ENCODE measurements at regions not wholly inside any gene's neighbourhood (a gene's known extent, or its start where the extent isn't known, plus 50 kb on each side); places are given as distances from the start of the nearest gene placed in this dataset.

- intact Hi-C loops (cut with DNase I; ENCODE audit: low total_unique reads) = no loop called here
- H3K27ac ChIP-seq = peak overlapping the region in 5 of 8 donors; percentile 17 to 68 (median 49)
- H3K36me3 ChIP-seq = no peaks in the 10 kb centered on the region
- TF ChIP-seq POLR2A (IDR thresholded peaks at IDR 0.05) (no peak), POLR2AphosphoS5 (IDR thresholded peaks at IDR 0.05) (no peak), CTCF (IDR thresholded peaks at IDR 0.05 in 8 of 11, conservative IDR thresholded peaks at IDR 0.05 in 3 of 11) (no peak)
- H3K4me1 ChIP-seq = no peaks in the 10 kb centered on the region
- H3K4me3 ChIP-seq = peak overlapping the region in 1 of 8 donors; percentile 34
- H3K9me3 ChIP-seq = no peaks in the 10 kb centered on the region
- DNase-seq = no peak
- no peaks in the 10 kb centered on the region for H3K27me3 ChIP-seq (replicated peaks in 1 of 7)
These were observed 695.0 kb upstream of the HS3ST1 start for GRCh38 chr4:12123707-12124106.

- intact Hi-C loops (cut with DNase I; ENCODE audit: low total_unique reads) = no loop called here
- DNase-seq = no peak
- Histone ChIP-seq H3K27ac (no peak overlapping the region), H3K4me3 (peak overlapping the region in 1 of 8 donors; percentile 27), H3K36me3 (no peaks in the 10 kb centered on the region), H3K4me1 (no peaks in the 10 kb centered on the region), H3K27me3 (replicated peaks in 1 of 7) (no peaks in the 10 kb centered on the region), H3K9me3 (no peaks in the 10 kb centered on the region)
- 45 to 73% (median 59%) methylated on average over 2 of the region's 2 CpGs for WGBS, 5 donors
- TF ChIP-seq POLR2A (IDR thresholded peaks at IDR 0.05) (no peak), CTCF (IDR thresholded peaks at IDR 0.05 in 8 of 11, conservative IDR thresholded peaks at IDR 0.05 in 3 of 11) (no peak), POLR2AphosphoS5 (IDR thresholded peaks at IDR 0.05) (no peak)
These were observed 693.6 kb upstream of the HS3ST1 start for GRCh38 chr4:12122316-12122715.

DNA sequence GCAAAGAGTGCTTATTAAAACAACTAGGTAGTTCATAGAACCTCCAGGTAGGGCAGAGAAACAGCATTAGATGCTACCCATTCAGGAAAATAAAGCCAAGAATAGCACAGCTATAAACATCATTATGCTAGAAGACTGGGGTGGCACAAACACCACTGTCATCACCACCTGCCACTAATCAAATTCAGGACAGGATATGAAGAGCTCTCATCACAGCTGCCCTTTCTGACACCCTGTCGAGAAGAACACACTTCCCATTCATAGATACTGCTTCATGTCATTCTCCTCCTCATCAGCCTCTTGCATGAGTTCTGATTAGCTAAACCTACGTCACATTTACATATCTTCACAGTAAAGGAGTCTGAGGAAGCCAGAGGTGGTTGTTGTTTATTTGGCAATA, 692.3 kb upstream of the HS3ST1 start:
- peaks cover 0 to 2% (median 0%) of the 10 kb centered on the region in 8 donors for H3K9me3 ChIP-seq
- no peaks in the 10 kb centered on the region for H3K36me3 ChIP-seq
- no peak overlapping the region for H3K4me3 ChIP-seq
- no peak for DNase-seq
- no peaks in the 10 kb centered on the region for H3K4me1 ChIP-seq
- intact Hi-C loops (cut with DNase I; ENCODE audit: low total_unique reads) = no loop called here
- no peak overlapping the region for H3K27ac ChIP-seq
- WGBS, 5 donors = 39 to 55% (median 51%) methylated on average over 2 of the region's 2 CpGs
- TF ChIP-seq POLR2AphosphoS5 (IDR thresholded peaks at IDR 0.05) (no peak), CTCF (IDR thresholded peaks at IDR 0.05 in 8 of 11, conservative IDR thresholded peaks at IDR 0.05 in 3 of 11) (no peak), POLR2A (IDR thresholded peaks at IDR 0.05) (no peak)
- no peaks in the 10 kb centered on the region for H3K27me3 ChIP-seq (replicated peaks in 1 of 7)

GRCh38 chr4:12118651-12119213, 690.0 kb upstream of the HS3ST1 start:
- TF ChIP-seq POLR2AphosphoS5 (IDR thresholded peaks at IDR 0.05) = no peak
- no peak for TF ChIP-seq CTCF (IDR thresholded peaks at IDR 0.05 in 8 of 11, conservative IDR thresholded peaks at IDR 0.05 in 3 of 11)
- no peak for TF ChIP-seq POLR2A (IDR thresholded peaks at IDR 0.05)
- no peak for DNase-seq
- Histone ChIP-seq H3K27ac (peak overlapping the region in 7 of 8 donors; percentile 1 to 77 (median 61)), H3K4me3 (peak overlapping the region in 1 of 8 donors; percentile 40), H3K4me1 (no peaks in the 10 kb centered on the region), H3K9me3 (peaks cover 0 to 21% (median 12%) of the 10 kb centered on the region in 8 donors), H3K36me3 (no peaks in the 10 kb centered on the region), H3K27me3 (replicated peaks in 1 of 7) (no peaks in the 10 kb centered on the region)
- 19 to 41% (median 24%) methylated on average over 2 of the region's 2 CpGs for WGBS, 5 donors
- intact Hi-C loops (cut with DNase I; ENCODE audit: low total_unique reads) = no loop called here
